ENCODE measurements at regions not wholly inside any gene's neighbourhood (a gene's known extent, or its start where the extent isn't known, plus 50 kb on each side); places are given as distances from the start of the nearest gene placed in this dataset.

GRCh38 chr6:165818200-165818599, 155.2 kb upstream of the PDE10A start:
- no peak for TF ChIP-seq CTCF (IDR thresholded peaks at IDR 0.05)
- no peak for TF ChIP-seq EZH2 (IDR thresholded peaks at IDR 0.05; ENCODE audit: borderline replicate concordance, insufficient read depth, low read depth, low read length, poor library complexity, severe bottlenecking)

Data from B cell (primary cell).